Stimulated activated CD4-positive, alpha-beta T cell treated with anti-CD3 and anti-CD28 coated beads, Interleukin-15, amount 100 ng/mL, for 24 hours (primary cell): ENCODE measurements at regions not wholly inside any gene's neighbourhood (a gene's known extent, or its start where the extent isn't known, plus 50 kb on each side); places are given as distances from the start of the nearest gene placed in this dataset.

Experiments used
- DNase-seq: peaks from one replicate; pipeline ENCODE4 v3.0.0-alpha.2; 2020

DNA sequence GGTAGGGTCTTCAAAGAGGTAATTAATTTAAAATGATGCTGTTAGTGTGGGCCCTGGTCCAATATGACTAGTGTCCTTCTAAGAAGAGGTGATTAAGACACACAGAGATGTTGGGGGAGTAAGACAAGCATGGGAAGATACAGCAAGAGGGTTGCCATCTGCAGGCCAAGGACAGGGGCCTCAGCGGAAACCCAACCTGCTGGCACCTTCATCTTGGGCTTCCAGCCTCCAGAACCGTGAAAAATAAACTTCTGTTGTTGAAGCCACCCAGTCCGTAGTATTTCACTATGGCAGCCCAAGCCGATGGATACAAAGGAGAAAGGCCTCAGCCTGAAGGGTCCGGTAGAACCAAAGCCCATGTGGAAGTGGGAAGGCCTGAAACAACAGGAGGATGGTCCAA is 161.7 kb upstream of the UBE2E1 start:
- no peak for DNase-seq

- DNase-seq = no peak
These were observed 161.1 kb upstream of the UBE2E1 start for GRCh38 chr3:23644676-23645075.

GRCh38 chr3:23645533-23646183 is 160.1 kb upstream of the UBE2E1 start:
- no peak for DNase-seq

- DNase-seq = no peak
These were observed 159.4 kb upstream of the UBE2E1 start for GRCh38 chr3:23646184-23646920.

DNA sequence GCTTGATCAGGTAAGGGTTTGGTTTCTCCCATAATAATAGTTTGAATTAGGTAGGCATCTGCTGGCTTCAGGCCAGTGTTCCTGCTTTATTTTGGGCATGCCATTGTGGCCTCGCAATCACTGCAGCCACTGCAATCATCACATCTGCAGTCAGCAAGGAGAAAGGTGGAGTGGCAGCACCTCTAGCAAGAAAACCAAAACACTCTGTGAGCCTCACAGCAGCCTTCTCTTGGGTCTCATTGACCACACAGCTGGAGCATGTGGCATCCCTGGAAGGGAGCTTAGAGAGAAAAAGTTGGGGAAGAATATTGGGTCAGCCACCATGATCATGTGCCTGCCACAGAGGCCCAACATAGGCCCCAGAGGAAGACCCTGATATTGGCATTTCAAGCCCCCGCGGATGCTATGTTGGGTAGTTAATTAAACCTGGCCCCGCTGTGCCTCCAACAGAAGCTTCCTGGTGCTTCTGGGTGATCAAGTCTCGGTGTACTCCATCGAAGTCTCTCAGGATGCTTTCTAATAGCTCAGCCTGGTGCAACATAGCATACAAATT is 158.0 kb upstream of the UBE2E1 start:
- no peak for DNase-seq

- DNase-seq = no peak
These were observed 157.3 kb upstream of the UBE2E1 start for GRCh38 chr3:23648326-23648995.

DNA sequence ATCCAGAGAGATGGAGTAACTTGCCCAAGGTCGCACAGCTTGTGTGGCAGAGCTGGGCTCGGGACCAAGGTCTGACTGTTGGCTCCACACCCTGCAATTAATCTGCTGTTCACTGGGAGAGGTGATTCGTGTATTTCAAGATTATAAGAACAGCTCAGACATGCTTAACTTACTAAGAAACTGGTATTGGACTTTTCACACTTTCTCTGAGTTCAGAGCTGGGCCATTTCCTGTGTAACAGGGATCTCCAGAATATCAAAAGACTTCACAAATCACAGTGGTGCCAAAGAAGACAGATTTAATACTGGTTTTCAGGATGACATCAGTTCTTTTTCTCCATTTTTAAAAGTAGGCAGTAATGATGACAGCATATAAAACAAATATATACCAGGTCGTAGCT is 156.8 kb upstream of the UBE2E1 start:
- no peak for DNase-seq

- DNase-seq = no peak
These were observed 156.3 kb upstream of the UBE2E1 start for GRCh38 chr3:23649448-23649847.

DNA sequence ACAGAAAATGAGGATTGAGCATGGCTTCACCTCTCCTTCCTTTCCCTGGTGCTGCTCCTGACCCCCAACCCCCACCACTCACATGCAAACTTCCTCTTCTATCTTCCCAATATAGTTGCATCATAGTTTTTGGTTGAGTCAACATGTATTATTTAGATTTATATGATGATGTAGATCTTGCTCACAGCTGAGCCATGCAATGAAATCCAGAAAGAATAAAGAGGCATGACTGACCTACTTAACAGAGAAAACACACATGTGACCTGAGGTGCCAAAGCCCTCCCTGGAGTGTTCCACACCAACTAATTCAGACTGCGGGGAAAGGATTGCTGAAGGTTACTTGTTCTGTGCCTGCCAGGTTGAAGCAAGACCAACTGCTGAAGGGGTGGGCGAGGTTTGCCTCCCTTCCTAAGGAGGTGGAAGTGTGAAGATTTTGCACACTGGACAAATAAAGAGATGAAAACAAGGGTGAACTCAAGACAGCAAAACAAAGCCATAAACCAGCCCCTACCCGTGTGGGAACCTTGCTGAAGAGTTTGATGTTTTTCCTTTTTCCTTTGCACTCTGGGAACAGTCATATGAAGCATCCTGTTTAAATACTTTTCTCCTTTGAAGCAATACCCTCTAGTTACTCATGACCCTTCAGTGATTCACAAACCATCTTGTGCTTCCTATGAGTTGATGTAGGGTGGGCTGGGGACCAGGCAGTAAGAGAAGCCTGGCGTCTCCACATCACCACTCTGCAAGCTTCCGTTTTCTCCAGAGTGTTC is 155.2 kb upstream of the UBE2E1 start:
- no peak for DNase-seq

- DNase-seq = no peak
These were observed 151.9 kb upstream of the UBE2E1 start for GRCh38 chr3:23653647-23654525.

DNA sequence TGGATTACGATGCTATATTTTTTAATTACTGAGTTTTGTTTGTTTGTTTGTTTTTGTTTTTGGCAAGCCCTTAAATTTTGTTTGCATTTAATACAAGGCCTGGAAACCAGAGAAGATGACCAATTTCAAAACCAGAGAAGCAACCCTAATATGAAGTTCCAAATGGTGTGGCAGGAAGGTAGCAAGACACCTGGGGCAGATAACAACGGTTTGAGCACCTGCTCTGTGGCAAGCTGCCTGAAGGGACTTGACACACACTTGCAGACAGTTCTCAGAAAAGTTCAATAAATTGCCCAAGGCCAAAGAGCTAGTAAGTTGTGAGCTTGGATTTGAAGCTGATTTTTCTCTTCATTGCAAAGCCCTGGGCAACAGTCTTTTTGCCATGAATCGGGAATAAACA is 151.2 kb upstream of the UBE2E1 start:
- DNase-seq = no peak

DNA sequence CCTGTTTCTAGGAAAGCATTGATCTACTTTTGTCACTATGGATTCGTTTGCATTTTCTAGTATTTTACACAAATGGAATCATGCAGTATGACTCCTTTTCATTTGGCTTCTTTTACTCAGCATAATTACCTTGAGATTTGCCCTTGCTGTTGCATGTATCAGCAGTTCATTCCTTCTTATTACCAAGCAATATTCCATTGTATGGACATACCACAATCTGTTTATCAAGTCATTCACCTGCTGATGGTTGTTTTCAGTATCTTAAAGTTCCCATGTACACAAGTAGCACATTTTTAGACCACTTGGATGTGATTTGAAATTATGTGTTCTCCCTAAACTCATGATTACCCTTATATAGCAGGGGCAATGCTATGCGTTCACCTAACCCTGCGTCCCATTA is 150.0 kb upstream of the UBE2E1 start:
- DNase-seq = no peak

- no peak for DNase-seq
These were observed 149.6 kb upstream of the UBE2E1 start for GRCh38 chr3:23656199-23656598.

DNA sequence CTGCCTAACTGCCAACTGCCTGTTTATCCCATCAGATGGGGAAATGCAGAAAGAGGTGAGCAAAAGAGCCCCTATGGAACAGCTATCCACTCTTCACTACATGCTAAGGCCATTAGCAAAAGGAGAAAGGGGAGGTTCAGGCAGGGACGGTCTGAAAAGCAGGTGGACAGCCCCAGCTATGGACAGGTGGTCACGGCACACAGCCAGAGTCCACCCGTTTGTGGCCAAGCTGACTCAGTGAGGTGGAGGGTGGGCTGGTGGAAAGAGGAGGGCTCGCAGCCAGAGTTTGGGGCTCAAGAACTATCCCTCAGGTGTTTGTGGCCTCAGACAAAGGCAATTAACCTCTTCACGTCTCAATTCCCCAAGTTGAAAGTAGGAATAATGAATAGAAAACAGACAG is 148.9 kb upstream of the UBE2E1 start:
- DNase-seq = no peak

DNA sequence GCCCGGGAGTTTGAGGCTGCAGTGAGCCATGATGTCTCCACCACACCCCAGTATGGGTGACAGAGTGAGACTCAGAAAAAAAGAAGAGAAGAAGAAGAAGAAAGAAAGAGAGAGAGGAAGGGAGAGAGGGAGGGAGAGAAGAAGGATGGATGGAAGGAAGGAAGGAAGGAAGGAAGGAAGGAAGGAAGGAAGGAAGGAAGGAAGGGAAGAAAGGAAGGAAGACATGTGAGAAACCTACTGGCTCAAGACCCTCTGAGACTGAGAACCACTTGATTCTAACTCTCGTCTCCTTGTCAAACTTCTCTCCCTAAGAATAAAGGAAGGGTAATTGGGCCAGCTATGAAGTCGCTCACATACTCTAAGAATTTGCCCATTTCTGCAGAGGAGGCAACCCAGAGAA is 148.1 kb upstream of the UBE2E1 start:
- DNase-seq = no peak

DNA sequence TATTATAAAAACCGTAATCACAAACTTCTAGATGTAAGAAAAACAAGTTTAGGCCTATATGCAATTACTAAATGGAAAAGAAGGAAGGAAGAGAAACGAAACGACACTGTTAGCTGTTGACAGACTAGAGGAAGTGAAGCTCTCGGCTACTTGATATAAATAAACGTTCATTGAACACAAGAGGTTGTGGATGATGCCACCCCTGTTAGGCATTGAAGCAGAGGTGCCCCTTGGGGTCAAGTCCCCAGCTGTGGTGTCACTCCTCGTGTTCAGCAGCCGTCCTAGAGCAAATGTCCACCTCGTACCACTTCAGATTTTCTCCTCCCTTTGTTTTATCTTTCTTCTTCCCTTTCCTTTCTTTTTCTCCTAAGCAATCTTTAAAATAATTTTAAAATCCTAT is 146.5 kb upstream of the UBE2E1 start:
- no peak for DNase-seq

DNA sequence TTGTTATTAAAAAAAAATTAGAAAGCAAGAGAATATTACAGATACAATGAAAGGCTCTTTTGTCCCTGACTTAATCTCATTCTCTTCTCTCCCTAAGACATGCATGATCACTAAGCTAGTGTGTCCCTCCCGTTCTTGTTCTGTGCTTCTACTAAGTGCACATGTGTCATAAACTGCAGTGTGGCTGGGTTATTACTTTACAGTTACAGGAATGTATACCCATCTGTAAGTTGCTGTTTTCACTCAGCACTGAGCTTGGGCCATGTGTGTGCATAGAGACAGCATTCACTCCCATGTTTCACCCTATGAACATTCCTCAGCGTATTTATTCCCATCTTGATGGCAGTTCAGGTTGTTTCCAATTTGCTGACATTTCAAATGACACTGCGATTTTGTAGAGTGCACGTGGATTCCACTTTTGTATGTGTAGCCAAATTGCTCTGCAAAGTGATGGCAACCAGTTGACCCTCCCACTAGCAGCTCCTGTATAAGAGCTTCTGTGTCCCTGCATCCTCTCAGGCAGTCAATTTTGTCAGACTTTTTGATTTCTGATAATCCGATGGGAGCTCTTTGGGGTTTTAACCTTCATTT is 145.8 kb upstream of the UBE2E1 start:
- DNase-seq = no peak

DNA sequence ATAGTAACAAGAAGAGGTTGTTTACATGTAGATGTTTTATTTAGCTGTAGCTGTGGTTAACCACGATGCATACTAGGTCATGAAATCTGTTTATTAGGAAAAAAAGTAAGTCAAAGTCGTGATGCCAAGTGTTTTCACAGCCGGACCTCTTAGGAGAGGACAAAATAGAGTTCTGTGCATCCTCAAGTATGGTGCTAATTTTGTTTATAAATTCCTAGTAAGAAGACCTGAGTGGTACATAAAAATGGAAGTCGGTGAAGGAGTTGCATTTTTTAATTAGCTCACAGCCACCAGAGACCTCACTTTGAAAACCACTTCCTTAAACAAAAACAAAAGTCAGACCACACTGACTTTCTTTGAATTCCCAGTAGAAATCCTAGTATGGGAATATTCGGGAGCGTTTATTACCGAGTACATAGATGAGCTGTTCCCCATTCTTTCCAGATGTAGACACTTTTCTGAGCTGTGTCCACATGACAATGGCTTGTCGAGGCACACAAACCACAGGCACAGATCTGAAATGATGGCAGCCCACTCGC is 143.6 kb upstream of the UBE2E1 start:
- no peak for DNase-seq

GRCh38 chr3:23663246-23663645 is 142.5 kb upstream of the UBE2E1 start:
- no peak for DNase-seq

DNA sequence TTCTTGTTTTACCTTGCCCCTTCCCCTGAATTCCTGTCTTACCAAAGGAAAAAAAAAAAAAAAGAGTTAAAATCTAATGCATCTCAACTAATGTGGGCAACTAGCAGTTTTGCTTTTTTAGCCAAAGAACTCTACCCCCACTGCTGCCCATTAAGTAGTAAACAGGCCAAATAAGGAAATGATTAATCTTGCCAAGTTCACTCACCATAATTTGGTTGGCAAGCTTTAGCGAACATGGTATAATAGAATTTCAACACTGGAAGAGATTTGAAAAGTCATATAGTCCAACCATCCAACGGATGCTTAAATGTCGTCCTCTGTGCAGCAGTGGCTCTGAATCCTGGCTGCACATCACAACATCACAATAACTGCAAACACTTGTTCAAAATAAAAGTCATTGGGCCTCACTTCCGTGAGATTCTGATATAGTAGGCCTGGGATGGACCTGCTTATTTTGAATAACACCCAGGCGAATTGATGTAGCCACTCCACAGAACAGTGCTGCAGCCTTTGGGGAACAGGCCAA is 142.0 kb upstream of the UBE2E1 start:
- no peak for DNase-seq

DNA sequence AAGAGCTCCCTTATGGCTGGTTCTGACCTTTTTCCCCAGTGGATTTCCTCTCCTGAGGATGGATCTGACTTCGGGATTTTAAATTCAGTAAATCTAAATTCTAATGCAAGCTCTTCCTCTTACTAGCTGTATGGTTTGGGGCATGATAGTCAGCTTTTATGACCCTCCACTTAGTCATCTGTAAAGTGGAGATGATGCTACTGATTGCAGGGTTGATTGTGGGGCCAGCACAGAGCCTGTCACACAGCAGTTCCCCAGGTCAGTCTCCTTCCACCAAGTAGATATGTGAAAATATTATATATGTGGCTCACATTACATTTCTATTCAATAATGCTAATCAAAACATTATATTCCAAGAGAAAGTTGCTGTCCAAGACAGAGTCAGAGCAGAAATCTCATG is 141.3 kb upstream of the UBE2E1 start:
- DNase-seq = no peak
